Lung (tissue), 11 donors: ENCODE measurements at regions not wholly inside any gene's neighbourhood (a gene's known extent, or its start where the extent isn't known, plus 50 kb on each side); places are given as distances from the start of the nearest gene placed in this dataset.

Source experiments
- ATAC-seq: fragments of 200-7000 bp; cut with Tn5 transposase; one replicate; pipeline ENCODE4 v1.9.1; 2020; ENCODE audit warnings: moderate number of reproducible peaks; ENCODE audit not compliant: insufficient read depth, low FRiP score
- DNase-seq, 3 donors: peaks; one replicate each; pipeline ENCODE4 v3.0.0-alpha.2; 2013 to 2017
- H3K27ac ChIP-seq, 2 donors: one replicate each; pipeline ENCODE4 v1.5.1; 2013; ENCODE audit warnings: mild to moderate bottlenecking in 2 of 2, moderate library complexity in 2 of 2, control low read depth in 1 of 2, inconsistent platforms in 1 of 2, low read depth in 1 of 2, low read length in 1 of 2
- H3K27me3 ChIP-seq, 3 donors: one replicate each; pipeline ENCODE4 v1.5.1; 2013; ENCODE audit warnings: low read length in 2 of 3; ENCODE audit not compliant: control insufficient read depth in 3 of 3, insufficient read depth in 3 of 3
- H3K36me3 ChIP-seq, 4 donors: one replicate each; pipeline ENCODE4 v1.5.1; 2013; ENCODE audit warnings: low read length in 4 of 4, mild to moderate bottlenecking in 1 of 4, moderate library complexity in 1 of 4; ENCODE audit not compliant: control insufficient read depth in 4 of 4, insufficient read depth in 4 of 4
- H3K4me1 ChIP-seq, 5 donors: one replicate each; pipeline ENCODE4 v1.5.1; 2013; ENCODE audit warnings: low read length in 5 of 5, mild to moderate bottlenecking in 2 of 5, moderate library complexity in 1 of 5; ENCODE audit not compliant: control insufficient read depth in 5 of 5, insufficient read depth in 5 of 5
- H3K4me3 ChIP-seq: one replicate; pipeline ENCODE4 v1.5.1; 2013; ENCODE audit warnings: mild to moderate bottlenecking, control low read depth, moderate library complexity
- H3K9ac ChIP-seq, 2 donors: one replicate each; pipeline ENCODE4 v1.5.1; 2013; ENCODE audit warnings: low read length in 2 of 2, control low read depth in 1 of 2; ENCODE audit not compliant: insufficient read depth in 1 of 2
- H3K9me3 ChIP-seq, 4 donors: one replicate each; pipeline ENCODE4 v1.5.1; 2013; ENCODE audit warnings: low read length in 3 of 4, mild to moderate bottlenecking in 1 of 4, moderate library complexity in 1 of 4; ENCODE audit not compliant: control insufficient read depth in 4 of 4, insufficient read depth in 3 of 4
- CTCF ChIP-seq: IDR thresholded peaks from 2 replicates; pipeline ENCODE4 v1.5.1; 2012; ENCODE audit warnings: mild to moderate bottlenecking; ENCODE audit errors: control extremely low read depth, extremely low read depth
- WGBS, 2 donors: extraction: QIAGEN DNeasy Blood & Tissue Kit; methylation state at CpG; one replicate each; pipeline ENCODE4 v1.1.7; 2013; 5-methylcytosine and 5-hydroxymethylcytosine counted together
- donor health status: control.
- donor health status: control.
- donor health status: Bipolar disorder and iron deficiency.
- donor health status: healthy.
- donor health status: DM: yes; HTN: yes; CAD: no.

- H3K9me3 ChIP-seq, result peaks cover 0 to 2% (median 0%) of the 10 kb centered on the region in 4 donors
- 80 to 87% methylated on average over 8 of the region's 8 CpGs for WGBS, 2 donors
- no peak for ATAC-seq
- no peaks in the 10 kb centered on the region for H3K36me3 ChIP-seq
- DNase-seq, result no peak
- H3K27ac ChIP-seq, result no peak overlapping the region
- H3K27me3 ChIP-seq, result no peaks in the 10 kb centered on the region
- peaks cover 0 to 8% (median 0%) of the 10 kb centered on the region in 5 donors for H3K4me1 ChIP-seq
- no peak for TF ChIP-seq CTCF
- no peak overlapping the region for H3K9ac ChIP-seq
- no peak overlapping the region for H3K4me3 ChIP-seq
These were observed 72.8 kb upstream of the DYNLRB2 start for GRCh38 chr16:80468029-80468428.

- ATAC-seq (peak; percentile 53), DNase-seq (peak; percentile 84 to 87 (median 86))
- peaks cover 0 to 8% (median 0%) of the 10 kb centered on the region in 5 donors for H3K4me1 ChIP-seq
- peak overlapping the region in 1 of 2 donors; percentile 50 for H3K9ac ChIP-seq
- H3K4me3 ChIP-seq, result no peak overlapping the region
- H3K9me3 ChIP-seq, result peaks cover 0 to 2% (median 0%) of the 10 kb centered on the region in 4 donors
- H3K27me3 ChIP-seq, result no peaks in the 10 kb centered on the region
- 32 to 35% methylated on average over 24 of the region's 24 CpGs for WGBS, 2 donors
- TF ChIP-seq CTCF, result peak; percentile 40
- H3K36me3 ChIP-seq, result no peaks in the 10 kb centered on the region
- H3K27ac ChIP-seq, result no peak overlapping the region
These were observed 74.5 kb upstream of the DYNLRB2 start for GRCh38 chr16:80466024-80466987.

- H3K9ac ChIP-seq, result no peak overlapping the region
- ATAC-seq (no peak), DNase-seq (no peak)
- H3K27me3 ChIP-seq, result no peaks in the 10 kb centered on the region
- H3K9me3 ChIP-seq, result no peaks in the 10 kb centered on the region
- TF ChIP-seq CTCF, result no peak
- 84 to 90% methylated on average over 8 of the region's 8 CpGs for WGBS, 2 donors
- H3K4me3 ChIP-seq, result no peak overlapping the region
- H3K27ac ChIP-seq, result no peak overlapping the region
- H3K36me3 ChIP-seq, result no peaks in the 10 kb centered on the region
- peaks cover 0 to 12% (median 0%) of the 10 kb centered on the region in 5 donors for H3K4me1 ChIP-seq
These were observed 76.9 kb upstream of the DYNLRB2 start for GRCh38 chr16:80463751-80464495.
